Head of caudate nucleus (tissue), 42 donors: ENCODE measurements at regions not wholly inside any gene's neighbourhood (a gene's known extent, or its start where the extent isn't known, plus 50 kb on each side); places are given as distances from the start of the nearest gene placed in this dataset.
A peak's percentile ranks its signal among the peaks of the same experiment; 100 is the strongest.

Experiments
- DNase-seq, 42 donors: peaks; one replicate each; pipeline versions ENCODE4 v3.0.0 to v3.0.0-alpha.2; 2020 to 2021; ENCODE audit warnings: mixed read lengths in 7 of 42
- intact Hi-C: fragments of 100-400 bp; cut with DNase I; formaldehyde crosslinking; loops from one replicate; pipeline ENCODE4 v1.15.0; 2022

DNA sequence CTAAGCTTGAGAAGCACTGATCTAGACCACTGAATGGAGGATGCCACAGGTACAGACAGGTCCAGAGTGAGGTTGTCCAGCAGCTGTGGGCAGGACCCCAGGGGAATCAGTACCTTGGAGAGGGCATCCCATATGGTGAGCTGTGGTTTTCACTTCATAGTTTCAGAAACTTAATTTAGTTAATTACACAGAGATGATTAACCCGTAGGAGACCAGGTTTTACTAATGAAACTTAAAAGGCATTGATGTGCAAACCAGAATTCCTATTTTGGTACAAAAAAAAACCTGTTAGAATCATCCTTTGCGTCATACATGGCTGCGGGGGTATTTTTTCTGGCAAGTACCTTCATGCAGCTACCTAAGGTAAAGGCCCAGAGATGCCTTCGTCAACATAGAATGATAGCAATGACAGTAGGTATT is 159.3 kb downstream of the DACT1 start:
- DNase-seq: no peak
- intact Hi-C loops: no loop called here

DNA sequence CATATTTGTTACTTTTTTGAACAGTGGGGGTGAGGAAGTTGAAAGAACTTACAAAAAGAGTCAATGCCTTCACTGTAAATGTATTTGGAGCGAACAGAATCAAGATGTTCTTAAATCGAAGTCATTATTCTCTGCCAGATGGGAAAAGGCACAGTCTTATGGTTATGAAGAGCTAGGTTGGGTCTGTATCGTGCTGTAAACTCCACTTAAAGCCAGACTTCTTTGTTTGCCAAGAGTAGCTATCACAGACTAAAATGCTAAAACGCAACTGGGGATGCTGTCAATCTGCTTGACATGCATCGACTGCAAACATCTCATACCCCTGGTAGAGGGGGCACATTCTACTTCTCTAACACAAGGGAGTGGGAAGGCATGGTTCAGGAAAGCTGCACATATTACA is 160.4 kb downstream of the DACT1 start:
- intact Hi-C loops: no loop called here
- no peak for DNase-seq

DNA sequence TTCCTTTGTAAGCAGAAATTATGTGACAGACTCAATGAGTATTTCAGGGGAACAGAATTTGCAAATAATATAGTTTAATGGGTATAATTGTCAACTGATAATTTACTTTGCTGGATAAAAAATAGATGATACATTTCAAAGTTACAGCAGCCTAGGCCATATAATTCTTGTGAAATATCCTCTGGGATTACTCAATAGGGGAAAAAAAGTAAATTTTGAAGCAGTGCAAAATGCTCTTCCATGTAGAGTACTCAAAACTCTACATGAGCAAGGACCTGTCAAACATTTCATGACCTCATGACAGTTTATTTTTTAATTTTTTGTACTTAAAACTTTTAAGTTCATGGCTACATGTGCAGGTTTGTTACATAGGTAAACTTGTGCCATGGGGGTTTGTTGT is 163.3 kb downstream of the DACT1 start:
- no peak for DNase-seq
- intact Hi-C loops: no loop called here

- no peak for DNase-seq
- intact Hi-C loops: no loop called here
Observed at GRCh38 chr14:58805057-58805456, 167.3 kb downstream of the DACT1 start.

GRCh38 chr14:58805605-58806409 is 168.0 kb downstream of the DACT1 start:
- no peak for DNase-seq
- intact Hi-C loops: no loop called here

GRCh38 chr14:58807191-58807590 is 169.4 kb downstream of the DACT1 start:
- DNase-seq: no peak
- intact Hi-C loops: no loop called here

DNA sequence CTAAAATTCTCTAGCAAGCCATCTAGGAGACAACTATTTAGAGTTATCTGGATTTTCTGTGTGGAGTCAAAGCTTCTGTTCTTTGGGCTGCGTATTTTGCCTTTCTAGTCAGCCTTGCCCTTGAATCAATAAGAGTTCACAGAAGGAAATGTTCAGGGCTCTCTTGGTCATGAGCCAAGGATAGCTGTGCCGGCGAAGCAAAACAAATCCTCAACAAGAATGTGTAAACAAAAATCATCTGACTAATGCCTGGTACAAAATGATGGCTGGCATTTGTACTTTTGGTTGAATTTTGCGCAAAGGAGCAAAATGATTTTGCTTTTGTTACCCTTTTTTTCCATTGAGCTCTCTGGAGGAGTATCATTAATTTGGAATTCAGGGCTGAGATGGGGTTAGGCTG is 171.1 kb downstream of the DACT1 start:
- DNase-seq: peak in 14 of 42 donors; percentile 15 to 70 (median 40)
- intact Hi-C loops: no loop called here

- no peak for DNase-seq
- intact Hi-C loops: no loop called here
Observed at GRCh38 chr14:58809520-58809919, 171.8 kb downstream of the DACT1 start.

DNA sequence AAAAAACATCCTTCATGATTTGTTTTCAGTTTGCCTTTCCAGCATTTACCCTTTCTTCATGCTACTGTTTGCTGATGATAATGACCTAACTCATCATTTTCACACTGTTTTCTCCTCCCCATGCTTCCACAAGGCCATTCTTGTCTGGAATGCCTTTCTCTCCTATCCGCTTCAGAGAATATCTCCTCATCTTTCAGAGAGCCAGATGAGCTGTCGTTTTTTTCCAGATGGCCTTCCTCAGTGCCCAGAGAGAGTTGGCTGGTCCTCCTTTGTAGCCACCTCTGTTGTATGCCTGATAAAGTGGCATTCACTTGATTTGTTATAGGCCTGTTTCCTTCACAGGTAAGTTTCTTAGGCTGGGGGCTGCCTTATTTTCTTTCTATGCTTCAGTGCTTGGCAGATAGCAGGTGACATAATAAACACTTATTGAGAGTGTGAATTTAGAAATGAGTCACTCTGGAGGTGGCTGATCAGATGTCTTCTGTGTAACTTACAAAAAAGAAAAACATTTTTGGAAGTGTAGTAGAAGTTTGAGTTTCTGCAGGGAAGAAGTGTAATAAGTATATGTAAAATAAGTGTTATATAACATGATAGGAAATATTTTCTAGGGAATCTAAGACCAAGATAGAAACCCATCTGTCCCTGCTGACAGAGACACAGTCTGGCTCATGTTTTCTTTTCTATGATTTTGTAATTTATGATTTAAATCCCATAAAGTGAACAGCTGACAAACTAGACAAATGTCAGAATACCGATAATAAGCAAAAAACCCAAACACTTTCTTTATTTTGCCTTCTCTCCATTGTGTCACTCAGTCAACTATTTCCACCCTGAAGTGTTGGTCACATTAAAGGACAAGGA is 174.5 kb downstream of the DACT1 start:
- intact Hi-C loops: no loop called here
- no peak for DNase-seq

DNA sequence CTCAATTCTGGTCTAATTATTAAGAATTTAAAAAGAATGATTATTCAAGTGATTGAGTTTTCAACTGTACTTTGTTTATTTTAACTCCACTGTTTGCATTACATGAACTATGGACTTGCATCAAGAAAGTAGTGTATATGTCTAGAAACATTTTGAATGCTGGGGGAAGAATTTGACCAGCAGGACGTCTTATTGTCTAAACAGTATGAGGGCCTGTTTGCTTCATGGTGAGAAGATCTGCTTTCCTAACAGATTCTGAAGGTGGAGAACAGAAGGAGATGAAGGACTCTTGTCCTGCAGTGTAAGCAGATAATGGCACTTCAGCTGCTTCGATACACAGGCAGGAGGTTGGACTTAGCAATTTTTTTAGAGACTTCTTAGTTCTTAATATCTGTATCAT is 176.0 kb downstream of the DACT1 start:
- DNase-seq: no peak
- intact Hi-C loops: no loop called here

DNA sequence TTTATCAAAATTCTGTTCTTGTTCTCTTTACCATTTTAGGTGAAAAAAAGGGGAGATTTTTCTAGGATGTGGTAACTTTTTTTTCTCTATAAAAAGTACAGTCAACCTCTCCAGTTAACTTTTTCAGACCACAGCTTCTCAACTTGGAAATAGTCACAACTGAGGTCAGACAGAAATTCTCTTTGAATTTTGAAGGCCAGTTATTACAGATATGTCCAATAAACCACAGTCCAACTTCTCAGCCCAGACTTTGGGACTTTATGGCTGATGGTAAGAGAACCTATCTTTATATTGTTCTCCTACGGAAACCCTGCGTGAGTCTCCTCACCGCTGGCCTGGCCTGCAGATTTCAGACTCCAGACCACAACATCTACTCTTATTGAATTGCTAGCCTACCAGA is 176.7 kb downstream of the DACT1 start:
- intact Hi-C loops: no loop called here
- DNase-seq: no peak

DNA sequence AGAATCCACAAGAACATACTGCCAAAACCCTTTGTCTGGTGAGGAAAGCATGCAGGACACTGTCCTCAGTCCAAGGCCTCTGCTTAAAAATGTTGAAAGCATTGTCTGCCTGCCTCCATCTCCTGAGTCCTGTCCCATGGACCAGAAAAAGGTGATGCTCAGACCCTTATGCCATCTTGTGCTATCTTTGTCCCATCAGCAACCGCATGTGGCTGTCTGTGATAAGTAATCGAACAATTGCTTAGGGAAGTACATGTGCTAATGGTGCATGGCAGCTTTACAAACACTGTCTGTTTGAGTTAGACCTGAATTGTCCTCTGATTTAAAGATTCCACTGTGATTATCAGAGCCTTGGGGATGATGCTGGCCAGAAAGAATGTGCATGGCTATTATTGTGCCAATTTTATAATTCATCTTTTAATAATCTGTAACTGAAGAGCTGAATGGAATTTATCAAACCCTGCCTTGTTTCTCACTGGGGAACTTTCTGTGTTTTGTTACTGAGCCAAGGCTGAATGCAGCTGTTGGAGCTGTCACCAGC is 177.5 kb downstream of the DACT1 start:
- intact Hi-C loops: no loop called here
- DNase-seq: peak in 3 of 42 donors; percentile 12 to 37 (median 18)

GRCh38 chr14:58815794-58816193 is 178.0 kb downstream of the DACT1 start:
- no peak for DNase-seq
- intact Hi-C loops: no loop called here

GRCh38 chr14:58816416-58817115 is 178.8 kb downstream of the DACT1 start:
- no peak for DNase-seq
- intact Hi-C loops: no loop called here

GRCh38 chr14:58817846-58818245 is 180.1 kb downstream of the DACT1 start:
- intact Hi-C loops: no loop called here
- no peak for DNase-seq

DNA sequence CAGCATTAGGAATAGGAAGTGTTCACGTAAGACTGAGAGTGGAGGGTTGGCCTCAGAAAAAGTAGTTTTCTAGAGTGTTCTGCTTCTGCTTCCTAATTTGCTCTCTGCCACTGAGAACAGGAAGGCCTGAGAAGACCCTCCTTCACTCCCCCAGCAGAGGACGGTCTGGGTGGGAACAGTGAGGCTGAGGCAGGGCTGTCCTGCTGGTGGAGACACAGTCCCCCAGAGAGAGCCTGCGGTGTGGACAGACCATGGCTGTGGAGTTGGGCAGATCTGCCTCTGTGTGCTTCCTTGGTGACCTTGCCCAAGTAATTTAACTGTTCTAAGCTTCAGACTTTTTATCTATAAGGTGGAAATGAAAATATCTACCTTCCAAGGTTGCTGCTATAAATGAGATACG is 182.3 kb downstream of the DACT1 start:
- intact Hi-C loops: no loop called here

DNA sequence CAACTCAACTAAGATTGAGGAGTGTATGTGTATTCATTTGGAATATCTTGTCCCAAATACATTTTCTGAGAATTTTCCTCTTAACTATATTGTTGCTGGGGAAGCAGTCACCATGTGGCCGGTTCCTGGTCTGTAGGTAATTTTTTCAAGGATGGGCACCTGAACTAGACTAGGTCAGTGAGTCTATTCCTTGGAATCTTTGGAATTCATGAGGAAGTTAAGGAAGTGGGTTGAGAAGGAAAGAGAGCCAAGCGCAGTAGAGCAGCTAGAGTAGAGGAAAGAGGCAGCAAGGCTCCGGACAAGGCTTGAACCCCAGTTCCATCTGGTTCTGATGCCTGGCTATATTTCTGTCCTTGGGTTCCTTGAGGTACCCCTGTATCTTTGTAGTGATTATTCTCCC is 183.7 kb downstream of the DACT1 start:
- intact Hi-C loops: no loop called here
- DNase-seq: no peak

More for the DNA sequence above, 182.3 kb downstream of the DACT1 start:
- DNase-seq: no peak

GRCh38 chr14:58822856-58823255 is 185.1 kb downstream of the DACT1 start:
- DNase-seq: no peak
- intact Hi-C loops: no loop called here

DNA sequence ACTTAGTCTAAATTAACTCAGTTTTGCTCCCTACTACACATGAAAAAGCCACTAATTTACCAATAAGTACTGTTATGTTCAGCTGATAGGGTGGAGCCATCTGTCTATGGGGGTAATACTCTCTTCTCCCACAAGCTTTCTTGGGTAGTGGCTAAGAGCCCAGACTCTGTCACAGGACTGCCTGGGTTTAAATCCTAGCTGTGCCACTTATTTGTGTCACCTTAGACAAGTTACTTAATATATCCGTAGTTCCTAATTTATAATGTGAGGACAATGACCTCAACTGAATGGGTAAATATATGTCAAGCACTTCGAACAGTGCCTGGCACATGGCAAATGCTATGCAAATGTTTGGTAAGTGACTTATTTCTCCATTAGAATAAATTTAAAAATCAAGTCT is 185.6 kb downstream of the DACT1 start:
- intact Hi-C loops: no loop called here
- no peak for DNase-seq

- DNase-seq: no peak
- intact Hi-C loops: no loop called here
Observed at GRCh38 chr14:58824106-58824505, 186.3 kb downstream of the DACT1 start.
